B cell (primary cell): ENCODE measurements at regions not wholly inside any gene's neighbourhood (a gene's known extent, or its start where the extent isn't known, plus 50 kb on each side); places are given as distances from the start of the nearest gene placed in this dataset.

Experiments
- CTCF ChIP-seq: fragments of 200-600 bp; IDR thresholded peaks from one replicate; pipeline ENCODE4 v1.8.0; 2022; ENCODE audit warnings: antibody characterized with exemption, mild to moderate bottlenecking
- EZH2 ChIP-seq: IDR thresholded peaks from 2 replicates; pipeline ENCODE4 v1.6.1; 2012; ENCODE audit warnings: borderline replicate concordance, low read depth, mild to moderate bottlenecking, moderate library complexity, low read length; ENCODE audit not compliant: insufficient read depth, poor library complexity, severe bottlenecking

GRCh38 chr12:25311506-25311905 lies 60.8 kb upstream of the KRAS start:
- TF ChIP-seq CTCF = no peak
- no peak for TF ChIP-seq EZH2
